Mesenchymal stem cell (in vitro differentiated cells and primary cell): ENCODE measurements at regions not wholly inside any gene's neighbourhood (a gene's known extent, or its start where the extent isn't known, plus 50 kb on each side); places are given as distances from the start of the nearest gene placed in this dataset.

ENCODE experiments used
- DNase-seq: peaks from one replicate; pipeline ENCODE4 v3.0.0-alpha.2; 2013
- H2AFZ ChIP-seq: one replicate; pipeline ENCODE4 v1.6.1; 2013; ENCODE audit warnings: low read depth, mild to moderate bottlenecking, control low read depth, inconsistent platforms, low read length, moderate library complexity
- H2AK5ac ChIP-seq: 2 replicates; pipeline ENCODE4 v1.6.1; 2013; ENCODE audit warnings: low read length, moderate library complexity, mild to moderate bottlenecking, inconsistent platforms; ENCODE audit not compliant: severe bottlenecking
- H2BK120ac ChIP-seq: one replicate; pipeline ENCODE4 v1.6.1; 2013; ENCODE audit warnings: low read depth, mild to moderate bottlenecking, inconsistent platforms, low read length, moderate library complexity
- H2BK12ac ChIP-seq, 2 experiments: one replicate each; pipeline ENCODE4 v1.6.1; 2013; ENCODE audit warnings: inconsistent platforms in 2 of 2, low read length in 2 of 2, mild to moderate bottlenecking in 2 of 2, moderate library complexity in 2 of 2, control low read depth in 1 of 2
- H2BK15ac ChIP-seq: one replicate; pipeline ENCODE4 v1.6.1; 2013; ENCODE audit warnings: mild to moderate bottlenecking, low read depth, inconsistent platforms; ENCODE audit not compliant: poor library complexity, severe bottlenecking
- H2BK5ac ChIP-seq: 2 replicates; pipeline ENCODE4 v1.6.1; 2013; ENCODE audit warnings: low read depth, mild to moderate bottlenecking, low read length, control low read depth, inconsistent platforms; ENCODE audit not compliant: poor library complexity, severe bottlenecking
- H3K14ac ChIP-seq, 2 experiments: one replicate each; pipeline ENCODE4 v1.6.1; 2013; ENCODE audit warnings: inconsistent platforms in 2 of 2, low read length in 2 of 2, control low read depth in 1 of 2, mild to moderate bottlenecking in 1 of 2, moderate library complexity in 1 of 2
- H3K18ac ChIP-seq, 2 experiments: one replicate each; pipeline ENCODE4 v1.6.1; 2013; ENCODE audit warnings: inconsistent platforms in 2 of 2, low read length in 2 of 2, control low read depth in 1 of 2, low read depth in 1 of 2, mild to moderate bottlenecking in 1 of 2
- H3K23ac ChIP-seq, 2 experiments: one replicate each; pipeline ENCODE4 v1.6.1; 2013; ENCODE audit warnings: inconsistent platforms in 2 of 2, low read length in 2 of 2, mild to moderate bottlenecking in 2 of 2, moderate library complexity in 2 of 2, control low read depth in 1 of 2
- H3K27ac ChIP-seq: 2 replicates; pipeline ENCODE4 v1.5.1; 2013; ENCODE audit warnings: mild to moderate bottlenecking, moderate library complexity, low read length, control low read depth, inconsistent platforms; ENCODE audit not compliant: poor library complexity, severe bottlenecking
- H3K27me3 ChIP-seq, 2 experiments: 2 replicates each; pipeline versions ENCODE4 v1.6.1 to v1.7.0; 2013; ENCODE audit warnings: low read length in 2 of 2, mild to moderate bottlenecking in 2 of 2, moderate library complexity in 2 of 2, control low read depth in 1 of 2, inconsistent platforms in 1 of 2; ENCODE audit not compliant: control insufficient read depth in 1 of 2, insufficient read depth in 1 of 2
- H3K36me3 ChIP-seq, 2 experiments: 2 replicates each; pipeline versions ENCODE4 v1.6.1 to v1.7.0; 2013; ENCODE audit warnings: low read length in 2 of 2, control low read depth in 1 of 2, inconsistent platforms in 1 of 2, low read depth in 1 of 2, mild to moderate bottlenecking in 1 of 2; ENCODE audit not compliant: insufficient read depth in 2 of 2, control insufficient read depth in 1 of 2
- H3K4ac ChIP-seq, 2 experiments: one replicate each; pipeline ENCODE4 v1.6.1; 2013; ENCODE audit warnings: inconsistent platforms in 2 of 2, low read length in 2 of 2, mild to moderate bottlenecking in 2 of 2, moderate library complexity in 2 of 2, control low read depth in 1 of 2, low read depth in 1 of 2
- H3K4me1 ChIP-seq: 2 replicates; pipeline ENCODE4 v1.6.1; 2013; ENCODE audit warnings: low read depth, low read length, control low read depth; ENCODE audit not compliant: control insufficient read depth, insufficient read depth
- H3K4me2 ChIP-seq: 2 replicates; pipeline ENCODE4 v1.6.1; 2013; ENCODE audit warnings: low read length, mild to moderate bottlenecking, inconsistent platforms; ENCODE audit not compliant: poor library complexity, severe bottlenecking
- H3K4me3 ChIP-seq, 2 experiments: 2 replicates each; pipeline versions ENCODE4 v1.5.1 to v1.7.0; 2013; ENCODE audit warnings: low read length in 2 of 2, mild to moderate bottlenecking in 2 of 2, control low read depth in 1 of 2, low read depth in 1 of 2; ENCODE audit not compliant: insufficient read depth in 1 of 2
- H3K79me1 ChIP-seq: replicated peaks from 2 replicates; pipeline ENCODE4 v1.6.1; 2013; ENCODE audit warnings: mild to moderate bottlenecking, control low read depth, low read length, inconsistent platforms; ENCODE audit not compliant: poor library complexity, severe bottlenecking
- H3K9ac ChIP-seq: 2 replicates; pipeline ENCODE4 v1.7.0; 2013; ENCODE audit warnings: mild to moderate bottlenecking, low read length, moderate library complexity
- H3K9me3 ChIP-seq: 2 replicates; pipeline ENCODE4 v1.7.0; 2013; ENCODE audit warnings: mild to moderate bottlenecking, low read length; ENCODE audit not compliant: control insufficient read depth
- H4K8ac ChIP-seq: one replicate; pipeline ENCODE4 v1.6.1; 2013; ENCODE audit warnings: inconsistent platforms, mild to moderate bottlenecking, low read length, moderate library complexity
- H4K91ac ChIP-seq: one replicate; pipeline ENCODE4 v1.6.1; 2013; ENCODE audit warnings: mild to moderate bottlenecking, low read length, inconsistent platforms
- WGBS: methylation state at CpG from one replicate; pipeline ENCODE4 v1.1.7; 2013; ENCODE audit warnings: mixed read lengths; 5-methylcytosine and 5-hydroxymethylcytosine counted together

GRCh38 chr1:239457491-239458143 is 71.2 kb downstream of the CHRM3 start:
- no peaks in the 10 kb centered on the region for H3K79me1 ChIP-seq
- no peaks in the 10 kb centered on the region for H3K9me3 ChIP-seq
- no peak overlapping the region for H2BK5ac ChIP-seq
- H3K4me2 ChIP-seq, result no peak overlapping the region
- H2BK120ac ChIP-seq, result no peak overlapping the region
- no peak overlapping the region for H4K91ac ChIP-seq
- H3K14ac ChIP-seq, result no peak overlapping the region
- H2AFZ ChIP-seq, result no peak overlapping the region
- no peak overlapping the region for H2BK15ac ChIP-seq
- no peaks in the 10 kb centered on the region for H3K36me3 ChIP-seq
- WGBS, result 81% methylated on average over 4 of the region's 4 CpGs
- H3K27me3 ChIP-seq, result no peaks in the 10 kb centered on the region
- H3K4me3 ChIP-seq, result no peak overlapping the region
- no peak overlapping the region for H3K18ac ChIP-seq
- H4K8ac ChIP-seq, result no peak overlapping the region
- H3K23ac ChIP-seq, result no peak overlapping the region
- no peak for DNase-seq
- no peak overlapping the region for H3K9ac ChIP-seq
- no peak overlapping the region for H2AK5ac ChIP-seq
- no peak overlapping the region for H3K4ac ChIP-seq
- H3K27ac ChIP-seq, result no peak overlapping the region
- H2BK12ac ChIP-seq, result no peak overlapping the region
- no peaks in the 10 kb centered on the region for H3K4me1 ChIP-seq

GRCh38 chr1:239458144-239458500 is 71.8 kb downstream of the CHRM3 start:
- Histone ChIP-seq H2BK15ac (no peak overlapping the region), H2AK5ac (no peak overlapping the region), H3K4me1 (no peaks in the 10 kb centered on the region), H3K79me1 (no peaks in the 10 kb centered on the region), H3K27me3 (no peaks in the 10 kb centered on the region), H4K91ac (no peak overlapping the region), H3K27ac (no peak overlapping the region), H2BK5ac (no peak overlapping the region), H3K4me2 (no peak overlapping the region), H2BK12ac (no peak overlapping the region), H3K4ac (no peak overlapping the region), H3K36me3 (no peaks in the 10 kb centered on the region), H3K9me3 (no peaks in the 10 kb centered on the region), H3K14ac (no peak overlapping the region), H3K9ac (no peak overlapping the region), H2AFZ (no peak overlapping the region), H3K4me3 (no peak overlapping the region), H2BK120ac (no peak overlapping the region), H3K23ac (no peak overlapping the region), H4K8ac (no peak overlapping the region), H3K18ac (no peak overlapping the region)
- 87% methylated on average over 1 of the region's 4 CpGs for WGBS
- no peak for DNase-seq

DNA sequence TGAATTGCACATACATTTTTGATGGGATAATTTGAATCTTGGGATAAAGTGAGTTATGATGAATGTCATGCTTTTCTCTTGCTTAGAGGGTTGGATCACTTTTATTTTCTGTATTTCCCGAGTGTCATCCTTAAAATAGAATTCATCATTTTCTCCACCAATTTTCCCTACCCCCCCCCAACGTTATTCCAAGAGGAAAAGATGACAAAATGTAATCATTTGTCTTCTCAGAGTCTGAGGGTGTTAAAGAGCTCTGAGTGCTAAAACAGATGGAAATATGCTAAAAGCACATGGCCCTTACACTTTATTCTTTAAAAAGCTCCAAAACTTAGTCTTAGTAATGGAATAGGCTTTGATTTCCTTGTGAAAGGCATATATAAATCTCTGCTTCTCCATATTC is 81.4 kb downstream of the CHRM3 start:
- Histone ChIP-seq H3K9me3 (peaks cover 2% of the 10 kb centered on the region), H2AFZ (no peak overlapping the region), H3K14ac (no peak overlapping the region), H2AK5ac (no peak overlapping the region), H3K4ac (no peak overlapping the region), H3K18ac (no peak overlapping the region), H2BK5ac (no peak overlapping the region), H2BK12ac (no peak overlapping the region), H3K9ac (no peak overlapping the region), H3K4me2 (no peak overlapping the region), H4K91ac (no peak overlapping the region), H3K79me1 (no peaks in the 10 kb centered on the region), H2BK120ac (no peak overlapping the region), H3K4me3 (no peak overlapping the region), H4K8ac (no peak overlapping the region), H3K23ac (no peak overlapping the region), H3K36me3 (no peaks in the 10 kb centered on the region), H3K4me1 (no peaks in the 10 kb centered on the region), H3K27ac (no peak overlapping the region), H2BK15ac (no peak overlapping the region), H3K27me3 (no peaks in the 10 kb centered on the region)
- no peak for DNase-seq
- WGBS, result 50% methylated on average over 2 of the region's 2 CpGs

GRCh38 chr1:239478069-239478468 is 91.7 kb downstream of the CHRM3 start:
- Histone ChIP-seq H2BK15ac (no peak overlapping the region), H2BK12ac (no peak overlapping the region), H3K9me3 (peaks cover 41% of the 10 kb centered on the region), H2BK5ac (no peak overlapping the region), H3K4me2 (no peak overlapping the region), H3K4me3 (no peak overlapping the region), H3K27me3 (no peaks in the 10 kb centered on the region), H3K79me1 (no peaks in the 10 kb centered on the region), H3K18ac (no peak overlapping the region), H3K9ac (no peak overlapping the region), H2AK5ac (no peak overlapping the region), H3K4ac (no peak overlapping the region), H3K36me3 (no peaks in the 10 kb centered on the region), H3K4me1 (no peaks in the 10 kb centered on the region), H4K91ac (no peak overlapping the region), H3K27ac (no peak overlapping the region), H3K14ac (no peak overlapping the region), H2AFZ (no peak overlapping the region), H4K8ac (no peak overlapping the region), H3K23ac (no peak overlapping the region), H2BK120ac (no peak overlapping the region)
- DNase-seq, result no peak
